Fibroblast of skin of left quadriceps (primary cell): ENCODE measurements at regions not wholly inside any gene's neighbourhood (a gene's known extent, or its start where the extent isn't known, plus 50 kb on each side); places are given as distances from the start of the nearest gene placed in this dataset.
"Not testable (repeated sequence)": the region's sequence is repeated elsewhere in the genome, so short reads cannot be mapped to it uniquely, and the experiment has no call there.

ENCODE experiments used
- DNase-seq, 2 experiments: peaks; one replicate each; pipeline ENCODE4 v3.0.0-alpha.2; 2013; ENCODE audit warnings: low read depth in 2 of 2

GRCh38 chr1:60861961-60862567 is 220.3 kb upstream of the NFIA start:
- DNase-seq = no peak

- no peak for DNase-seq
Observed at GRCh38 chr1:60859111-60859510, 223.2 kb upstream of the NFIA start.

- DNase-seq = no peak
Observed at GRCh38 chr1:60857851-60858250, 224.5 kb upstream of the NFIA start.

GRCh38 chr1:60850084-60850483 is 232.3 kb upstream of the NFIA start:
- DNase-seq = no peak

GRCh38 chr1:60849401-60849800 is 233.0 kb upstream of the NFIA start:
- DNase-seq = no peak

- DNase-seq = peak in 1 of 2 experiments; percentile 36
Observed at GRCh38 chr1:60848583-60849188, 233.7 kb upstream of the NFIA start.

- DNase-seq = no peak
Observed at GRCh38 chr1:60847855-60848582, 234.3 kb upstream of the NFIA start.

- no peak for DNase-seq
Observed at GRCh38 chr1:60847391-60847790, 235.0 kb upstream of the NFIA start.

GRCh38 chr1:60845659-60846058 is 236.7 kb upstream of the NFIA start:
- DNase-seq = not testable (repeated sequence)

GRCh38 chr1:60842304-60842703 is 240.1 kb upstream of the NFIA start:
- no peak for DNase-seq

GRCh38 chr1:60841116-60842046 is 241.0 kb upstream of the NFIA start:
- no peak for DNase-seq

GRCh38 chr1:60840476-60840875 is 241.9 kb upstream of the NFIA start:
- DNase-seq = not testable (repeated sequence)

GRCh38 chr1:60835649-60836048 is 246.7 kb upstream of the NFIA start:
- DNase-seq = no peak

GRCh38 chr1:60833173-60833572 is 249.2 kb upstream of the NFIA start:
- DNase-seq = no peak

- no peak for DNase-seq
Observed at GRCh38 chr1:60832367-60832766, 250.0 kb upstream of the NFIA start.

- DNase-seq = no peak
Observed at GRCh38 chr1:60831780-60832179, 250.6 kb upstream of the NFIA start.

- no peak for DNase-seq
Observed at GRCh38 chr1:60828944-60829343, 253.4 kb upstream of the NFIA start.

GRCh38 chr1:60826320-60827094 is 255.9 kb upstream of the NFIA start:
- DNase-seq = no peak

GRCh38 chr1:60825593-60825992 is 256.8 kb upstream of the NFIA start:
- DNase-seq = no peak

GRCh38 chr1:60823151-60823550 is 259.2 kb upstream of the NFIA start:
- no peak for DNase-seq

- no peak for DNase-seq
Observed at GRCh38 chr1:60822252-60822651, 260.1 kb upstream of the NFIA start.
